Karpas-422 (cell line): ENCODE measurements at regions not wholly inside any gene's neighbourhood (a gene's known extent, or its start where the extent isn't known, plus 50 kb on each side); places are given as distances from the start of the nearest gene placed in this dataset.

Experiments
- DNase-seq: peaks from one replicate; pipeline ENCODE4 v3.0.0-alpha.2; 2015
- H2AFZ ChIP-seq: fragments of 200-600 bp; sonication (generic); 2 replicates; pipeline ENCODE4 v1.6.1; 2014; ENCODE audit warnings: antibody characterized with exemption, low read length, mixed read lengths
- H3K27ac ChIP-seq: fragments of 200-600 bp; sonication (generic); 2 replicates; pipeline ENCODE4 v1.5.1; 2014; ENCODE audit warnings: mild to moderate bottlenecking, low read length, moderate library complexity
- H3K27me3 ChIP-seq: fragments of 200-600 bp; sonication (generic); 2 replicates; pipeline ENCODE4 v1.6.1; 2014; ENCODE audit warnings: low read length, mixed read lengths
- H3K36me3 ChIP-seq: fragments of 200-600 bp; sonication (generic); 2 replicates; pipeline ENCODE4 v1.6.1; 2014; ENCODE audit warnings: low read length, mixed read lengths; ENCODE audit not compliant: insufficient read depth
- H3K4me1 ChIP-seq: fragments of 200-600 bp; sonication (generic); 2 replicates; pipeline ENCODE4 v1.6.1; 2014; ENCODE audit warnings: mild to moderate bottlenecking, low read length, mixed read lengths
- H3K4me2 ChIP-seq: fragments of 200-600 bp; sonication (generic); 2 replicates; pipeline ENCODE4 v1.6.1; 2014; ENCODE audit warnings: low read length, low read depth, mild to moderate bottlenecking; ENCODE audit not compliant: poor library complexity, severe bottlenecking
- H3K4me3 ChIP-seq: fragments of 200-600 bp; sonication (generic); 2 replicates; pipeline ENCODE4 v1.5.1; 2014; ENCODE audit warnings: mild to moderate bottlenecking, antibody characterized with exemption, low read length, mixed read lengths
- H3K79me2 ChIP-seq: fragments of 200-600 bp; sonication (generic); 2 replicates; pipeline ENCODE4 v1.6.1; 2014; ENCODE audit warnings: mild to moderate bottlenecking, low read length, mixed read lengths
- H3K9ac ChIP-seq: fragments of 200-600 bp; sonication (generic); 2 replicates; pipeline ENCODE4 v1.6.0; 2014; ENCODE audit warnings: low read length
- H3K9me2 ChIP-seq: fragments of 200-600 bp; sonication (generic), shearing (Covaris generic); replicated peaks from 2 replicates; pipeline ENCODE4 v1.6.0; 2014; ENCODE audit warnings: mild to moderate bottlenecking, low read length, moderate library complexity; ENCODE audit not compliant: insufficient read depth
- H3K9me3 ChIP-seq: fragments of 300-700, 200-600 bp; sonication (generic); 2 replicates; pipeline ENCODE4 v1.6.1; 2014; ENCODE audit warnings: low read length, mixed read lengths
- H4K20me1 ChIP-seq: fragments of 200-600 bp; sonication (generic); 2 replicates; pipeline ENCODE4 v1.6.1; 2014; ENCODE audit warnings: mild to moderate bottlenecking, antibody characterized with exemption, low read length, low read depth; ENCODE audit not compliant: insufficient read depth

DNA sequence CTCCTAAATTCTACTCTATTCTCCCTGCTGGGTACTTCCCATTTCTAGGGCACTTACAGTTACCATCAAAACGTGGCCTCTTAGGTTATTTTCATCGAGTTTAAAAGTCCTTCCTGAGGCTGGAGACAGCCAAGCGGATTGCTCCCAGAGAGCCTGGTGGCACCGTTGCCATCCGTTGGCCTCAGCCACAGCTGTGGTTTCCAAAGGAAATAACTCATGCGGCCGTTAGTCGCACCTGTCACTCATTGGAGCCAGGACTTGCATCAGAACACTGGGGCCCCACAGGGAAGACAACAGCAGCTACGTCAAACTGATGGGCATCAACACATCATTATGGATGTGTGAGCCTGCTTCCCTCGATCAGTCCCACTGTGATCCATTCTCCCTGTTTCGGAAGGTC lies 453.4 kb downstream of the BCL11A start:
- no peaks in the 10 kb centered on the region for H3K79me2 ChIP-seq
- no peak overlapping the region for H2AFZ ChIP-seq
- no peak for DNase-seq
- H3K4me1 ChIP-seq = no peaks in the 10 kb centered on the region
- no peak overlapping the region for H3K4me3 ChIP-seq
- no peak overlapping the region for H3K27ac ChIP-seq
- no peaks in the 10 kb centered on the region for H4K20me1 ChIP-seq
- H3K9me3 ChIP-seq = no peaks in the 10 kb centered on the region
- H3K36me3 ChIP-seq = no peaks in the 10 kb centered on the region
- no peak overlapping the region for H3K4me2 ChIP-seq
- H3K27me3 ChIP-seq = no peaks in the 10 kb centered on the region; the same call in 1 of the 2 replicates
- no peak overlapping the region for H3K9ac ChIP-seq
- no peaks in the 10 kb centered on the region for H3K9me2 ChIP-seq

- Histone ChIP-seq H3K36me3 (no peaks in the 10 kb centered on the region), H3K9ac (no peak overlapping the region)
- DNase-seq = no peak
Observed at GRCh38 chr2:60098996-60099395, 454.5 kb downstream of the BCL11A start.

GRCh38 chr2:60097298-60097697 lies 456.2 kb downstream of the BCL11A start:
- no peaks in the 10 kb centered on the region for H3K9me3 ChIP-seq
- no peak overlapping the region for H3K27ac ChIP-seq
- no peaks in the 10 kb centered on the region for H3K4me1 ChIP-seq
- DNase-seq = no peak
- no peaks in the 10 kb centered on the region for H3K36me3 ChIP-seq
- no peak overlapping the region for H2AFZ ChIP-seq
- no peaks in the 10 kb centered on the region for H3K9me2 ChIP-seq
- H3K27me3 ChIP-seq = no peaks in the 10 kb centered on the region; the same call in 1 of the 2 replicates
- no peaks in the 10 kb centered on the region for H3K79me2 ChIP-seq
- H4K20me1 ChIP-seq = no peaks in the 10 kb centered on the region
- H3K9ac ChIP-seq = no peak overlapping the region
- no peak overlapping the region for H3K4me3 ChIP-seq
- H3K4me2 ChIP-seq = no peak overlapping the region

More at GRCh38 chr2:60098996-60099395, 454.5 kb downstream of the BCL11A start:
- Histone ChIP-seq H3K9me2 (no peaks in the 10 kb centered on the region), H2AFZ (no peak overlapping the region), H3K9me3 (no peaks in the 10 kb centered on the region), H3K27ac (no peak overlapping the region), H3K4me2 (no peak overlapping the region), H3K79me2 (no peaks in the 10 kb centered on the region), H3K4me3 (no peak overlapping the region), H3K4me1 (no peaks in the 10 kb centered on the region), H4K20me1 (no peaks in the 10 kb centered on the region), H3K27me3 (no peaks in the 10 kb centered on the region; the same call in 1 of the 2 replicates)

- Histone ChIP-seq H3K9me2 (no peaks in the 10 kb centered on the region), H3K4me2 (no peak overlapping the region), H3K9me3 (no peaks in the 10 kb centered on the region), H3K27ac (no peak overlapping the region), H3K4me1 (no peaks in the 10 kb centered on the region), H3K79me2 (no peaks in the 10 kb centered on the region), H3K9ac (no peak overlapping the region), H4K20me1 (no peaks in the 10 kb centered on the region), H3K4me3 (no peak overlapping the region), H2AFZ (no peak overlapping the region), H3K36me3 (no peaks in the 10 kb centered on the region), H3K27me3 (no peaks in the 10 kb centered on the region; the same call in 1 of the 2 replicates)
- no peak for DNase-seq
Observed at GRCh38 chr2:60096556-60096955, 456.9 kb downstream of the BCL11A start.

DNA sequence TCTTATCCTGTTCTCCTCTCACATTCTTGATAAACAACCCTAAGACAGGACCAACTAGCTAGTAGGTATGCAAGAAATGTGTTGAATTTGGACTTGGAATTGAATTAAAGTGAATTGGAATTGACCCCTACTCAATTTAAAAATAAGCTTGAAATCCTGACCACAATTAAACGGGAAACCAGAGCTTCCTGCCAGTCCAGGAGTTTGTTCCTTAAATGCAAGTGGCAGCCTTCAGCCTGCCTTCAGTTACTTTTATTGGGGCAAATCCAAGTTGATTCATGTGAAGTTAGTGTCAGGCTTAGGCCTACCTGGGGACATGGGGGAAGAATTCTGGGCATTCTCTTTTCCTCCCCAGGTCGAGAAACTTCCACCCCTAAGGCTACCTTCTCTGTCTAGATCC lies 457.6 kb downstream of the BCL11A start:
- no peak overlapping the region for H3K4me3 ChIP-seq
- H3K79me2 ChIP-seq = no peaks in the 10 kb centered on the region
- H3K9me3 ChIP-seq = no peaks in the 10 kb centered on the region
- H3K9me2 ChIP-seq = no peaks in the 10 kb centered on the region
- H3K9ac ChIP-seq = no peak overlapping the region
- H3K27ac ChIP-seq = no peak overlapping the region
- H3K4me1 ChIP-seq = no peaks in the 10 kb centered on the region
- no peaks in the 10 kb centered on the region; the same call in 1 of the 2 replicates for H3K27me3 ChIP-seq
- H3K4me2 ChIP-seq = no peak overlapping the region
- H2AFZ ChIP-seq = no peak overlapping the region
- H3K36me3 ChIP-seq = no peaks in the 10 kb centered on the region
- DNase-seq = no peak
- H4K20me1 ChIP-seq = no peaks in the 10 kb centered on the region

- Histone ChIP-seq H3K4me3 (no peak overlapping the region), H3K27ac (no peak overlapping the region), H3K36me3 (no peaks in the 10 kb centered on the region), H4K20me1 (no peaks in the 10 kb centered on the region), H2AFZ (no peak overlapping the region), H3K9me3 (no peaks in the 10 kb centered on the region), H3K4me1 (no peaks in the 10 kb centered on the region), H3K27me3 (no peaks in the 10 kb centered on the region; the same call in 1 of the 2 replicates), H3K4me2 (no peak overlapping the region), H3K79me2 (no peaks in the 10 kb centered on the region), H3K9ac (no peak overlapping the region), H3K9me2 (no peaks in the 10 kb centered on the region)
- DNase-seq = no peak
Observed at GRCh38 chr2:60095202-60095815, 458.1 kb downstream of the BCL11A start.

DNA sequence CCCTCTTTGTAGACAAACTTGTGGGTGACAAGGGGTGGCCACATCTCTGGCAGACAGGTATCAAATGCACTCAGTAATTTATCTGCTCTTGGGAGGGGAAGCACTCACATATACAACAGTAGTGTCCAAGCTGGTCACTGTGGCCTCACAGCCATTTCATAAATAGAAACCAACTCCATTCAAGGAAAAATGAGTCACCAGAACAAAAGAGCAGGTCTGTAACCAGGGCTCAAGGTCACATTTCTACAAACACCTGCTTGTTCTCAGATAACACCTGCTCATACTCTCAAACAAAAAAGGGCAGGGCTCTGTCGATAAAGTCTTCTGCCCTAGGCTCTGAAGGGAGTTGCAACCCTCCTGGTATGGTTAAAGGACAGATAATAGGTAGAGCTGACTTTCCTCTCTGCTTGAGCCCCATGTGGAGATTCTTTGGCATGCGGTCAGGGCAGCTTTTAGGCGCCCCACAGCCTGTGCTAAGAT lies 459.0 kb downstream of the BCL11A start:
- no peaks in the 10 kb centered on the region for H3K4me1 ChIP-seq
- H3K9me2 ChIP-seq = no peaks in the 10 kb centered on the region
- H4K20me1 ChIP-seq = no peaks in the 10 kb centered on the region
- H3K79me2 ChIP-seq = no peaks in the 10 kb centered on the region
- no peak overlapping the region for H3K4me2 ChIP-seq
- no peak overlapping the region for H3K9ac ChIP-seq
- H3K4me3 ChIP-seq = no peak overlapping the region
- H3K9me3 ChIP-seq = no peaks in the 10 kb centered on the region
- H2AFZ ChIP-seq = no peak overlapping the region
- DNase-seq = no peak
- H3K36me3 ChIP-seq = no peaks in the 10 kb centered on the region
- no peaks in the 10 kb centered on the region; the same call in 1 of the 2 replicates for H3K27me3 ChIP-seq
- no peak overlapping the region for H3K27ac ChIP-seq

DNA sequence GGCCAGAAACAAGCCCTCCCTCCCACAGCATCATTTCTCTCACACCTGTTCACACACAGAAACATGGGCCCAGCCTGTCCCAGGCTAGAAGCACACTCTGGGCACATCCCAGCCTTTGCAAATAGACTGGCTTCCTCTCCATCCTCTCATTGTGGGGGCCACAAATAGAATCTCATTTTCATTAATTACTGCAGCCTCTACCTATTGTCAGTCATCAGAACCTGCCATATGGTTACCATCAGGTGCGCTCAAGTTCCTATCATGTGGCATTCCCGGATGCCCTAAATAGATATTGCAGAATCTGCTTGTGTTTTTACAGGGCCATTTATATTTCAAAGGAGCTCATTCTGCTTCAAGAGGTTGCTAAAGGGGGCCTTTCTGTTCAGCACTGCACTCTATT lies 460.7 kb downstream of the BCL11A start:
- no peaks in the 10 kb centered on the region for H3K9me3 ChIP-seq
- H3K36me3 ChIP-seq = no peaks in the 10 kb centered on the region
- H4K20me1 ChIP-seq = no peaks in the 10 kb centered on the region
- no peak overlapping the region for H3K4me2 ChIP-seq
- no peak for DNase-seq
- no peak overlapping the region for H3K27ac ChIP-seq
- no peaks in the 10 kb centered on the region for H3K4me1 ChIP-seq
- H3K27me3 ChIP-seq = no peaks in the 10 kb centered on the region; the same call in 1 of the 2 replicates
- H3K4me3 ChIP-seq = no peak overlapping the region
- H3K9ac ChIP-seq = no peak overlapping the region
- H2AFZ ChIP-seq = no peak overlapping the region
- no peaks in the 10 kb centered on the region for H3K9me2 ChIP-seq
- no peaks in the 10 kb centered on the region for H3K79me2 ChIP-seq
